Mesenchymal stem cell (in vitro differentiated cells and primary cell): ENCODE measurements at regions not wholly inside any gene's neighbourhood (a gene's known extent, or its start where the extent isn't known, plus 50 kb on each side); places are given as distances from the start of the nearest gene placed in this dataset.

Experiments used
- DNase-seq: peaks from one replicate; pipeline ENCODE4 v3.0.0-alpha.2; 2013
- H2AFZ ChIP-seq: one replicate; pipeline ENCODE4 v1.6.1; 2013; ENCODE audit warnings: low read depth, mild to moderate bottlenecking, control low read depth, inconsistent platforms, low read length, moderate library complexity
- H2AK5ac ChIP-seq: 2 replicates; pipeline ENCODE4 v1.6.1; 2013; ENCODE audit warnings: low read length, moderate library complexity, mild to moderate bottlenecking, inconsistent platforms; ENCODE audit not compliant: severe bottlenecking
- H2BK120ac ChIP-seq: one replicate; pipeline ENCODE4 v1.6.1; 2013; ENCODE audit warnings: low read depth, mild to moderate bottlenecking, inconsistent platforms, low read length, moderate library complexity
- H2BK12ac ChIP-seq, 2 experiments: one replicate each; pipeline ENCODE4 v1.6.1; 2013; ENCODE audit warnings: inconsistent platforms in 2 of 2, low read length in 2 of 2, mild to moderate bottlenecking in 2 of 2, moderate library complexity in 2 of 2, control low read depth in 1 of 2
- H2BK15ac ChIP-seq: one replicate; pipeline ENCODE4 v1.6.1; 2013; ENCODE audit warnings: mild to moderate bottlenecking, low read depth, inconsistent platforms; ENCODE audit not compliant: poor library complexity, severe bottlenecking
- H2BK5ac ChIP-seq: 2 replicates; pipeline ENCODE4 v1.6.1; 2013; ENCODE audit warnings: low read depth, mild to moderate bottlenecking, low read length, control low read depth, inconsistent platforms; ENCODE audit not compliant: poor library complexity, severe bottlenecking
- H3K14ac ChIP-seq, 2 experiments: one replicate each; pipeline ENCODE4 v1.6.1; 2013; ENCODE audit warnings: inconsistent platforms in 2 of 2, low read length in 2 of 2, control low read depth in 1 of 2, mild to moderate bottlenecking in 1 of 2, moderate library complexity in 1 of 2
- H3K18ac ChIP-seq, 2 experiments: one replicate each; pipeline ENCODE4 v1.6.1; 2013; ENCODE audit warnings: inconsistent platforms in 2 of 2, low read length in 2 of 2, control low read depth in 1 of 2, low read depth in 1 of 2, mild to moderate bottlenecking in 1 of 2
- H3K23ac ChIP-seq, 2 experiments: one replicate each; pipeline ENCODE4 v1.6.1; 2013; ENCODE audit warnings: inconsistent platforms in 2 of 2, low read length in 2 of 2, mild to moderate bottlenecking in 2 of 2, moderate library complexity in 2 of 2, control low read depth in 1 of 2
- H3K27ac ChIP-seq: 2 replicates; pipeline ENCODE4 v1.5.1; 2013; ENCODE audit warnings: mild to moderate bottlenecking, moderate library complexity, low read length, control low read depth, inconsistent platforms; ENCODE audit not compliant: poor library complexity, severe bottlenecking
- H3K27me3 ChIP-seq, 2 experiments: 2 replicates each; pipeline versions ENCODE4 v1.6.1 to v1.7.0; 2013; ENCODE audit warnings: low read length in 2 of 2, mild to moderate bottlenecking in 2 of 2, moderate library complexity in 2 of 2, control low read depth in 1 of 2, inconsistent platforms in 1 of 2; ENCODE audit not compliant: control insufficient read depth in 1 of 2, insufficient read depth in 1 of 2
- H3K36me3 ChIP-seq, 2 experiments: 2 replicates each; pipeline versions ENCODE4 v1.6.1 to v1.7.0; 2013; ENCODE audit warnings: low read length in 2 of 2, control low read depth in 1 of 2, inconsistent platforms in 1 of 2, low read depth in 1 of 2, mild to moderate bottlenecking in 1 of 2; ENCODE audit not compliant: insufficient read depth in 2 of 2, control insufficient read depth in 1 of 2
- H3K4ac ChIP-seq, 2 experiments: one replicate each; pipeline ENCODE4 v1.6.1; 2013; ENCODE audit warnings: inconsistent platforms in 2 of 2, low read length in 2 of 2, mild to moderate bottlenecking in 2 of 2, moderate library complexity in 2 of 2, control low read depth in 1 of 2, low read depth in 1 of 2
- H3K4me1 ChIP-seq: 2 replicates; pipeline ENCODE4 v1.6.1; 2013; ENCODE audit warnings: low read depth, low read length, control low read depth; ENCODE audit not compliant: control insufficient read depth, insufficient read depth
- H3K4me2 ChIP-seq: 2 replicates; pipeline ENCODE4 v1.6.1; 2013; ENCODE audit warnings: low read length, mild to moderate bottlenecking, inconsistent platforms; ENCODE audit not compliant: poor library complexity, severe bottlenecking
- H3K4me3 ChIP-seq, 2 experiments: 2 replicates each; pipeline versions ENCODE4 v1.5.1 to v1.7.0; 2013; ENCODE audit warnings: low read length in 2 of 2, mild to moderate bottlenecking in 2 of 2, control low read depth in 1 of 2, low read depth in 1 of 2; ENCODE audit not compliant: insufficient read depth in 1 of 2
- H3K79me1 ChIP-seq: replicated peaks from 2 replicates; pipeline ENCODE4 v1.6.1; 2013; ENCODE audit warnings: mild to moderate bottlenecking, control low read depth, low read length, inconsistent platforms; ENCODE audit not compliant: poor library complexity, severe bottlenecking
- H3K9ac ChIP-seq: 2 replicates; pipeline ENCODE4 v1.7.0; 2013; ENCODE audit warnings: mild to moderate bottlenecking, low read length, moderate library complexity
- H3K9me3 ChIP-seq: 2 replicates; pipeline ENCODE4 v1.7.0; 2013; ENCODE audit warnings: mild to moderate bottlenecking, low read length; ENCODE audit not compliant: control insufficient read depth
- H4K8ac ChIP-seq: one replicate; pipeline ENCODE4 v1.6.1; 2013; ENCODE audit warnings: inconsistent platforms, mild to moderate bottlenecking, low read length, moderate library complexity
- H4K91ac ChIP-seq: one replicate; pipeline ENCODE4 v1.6.1; 2013; ENCODE audit warnings: mild to moderate bottlenecking, low read length, inconsistent platforms
- WGBS: methylation state at CpG from one replicate; pipeline ENCODE4 v1.1.7; 2013; ENCODE audit warnings: mixed read lengths; 5-methylcytosine and 5-hydroxymethylcytosine counted together

- Histone ChIP-seq H3K36me3 (no peaks in the 10 kb centered on the region), H3K23ac (no peak overlapping the region), H3K4me1 (no peaks in the 10 kb centered on the region), H3K9ac (peak overlapping the region; percentile 81), H4K91ac (no peak overlapping the region), H3K18ac (no peak overlapping the region), H3K4me3 (peak overlapping the region in 1 of 2 experiments; percentile 63), H2AFZ (no peak overlapping the region), H3K14ac (no peak overlapping the region), H3K4ac (no peak overlapping the region), H2BK15ac (no peak overlapping the region), H3K27me3 (no peaks in the 10 kb centered on the region), H3K27ac (no peak overlapping the region), H3K4me2 (no peak overlapping the region), H2BK12ac (no peak overlapping the region), H2AK5ac (peak overlapping the region; percentile 35), H2BK5ac (no peak overlapping the region), H3K9me3 (no peaks in the 10 kb centered on the region), H4K8ac (no peak overlapping the region), H2BK120ac (no peak overlapping the region), H3K79me1 (peaks cover 7% of the 10 kb centered on the region)
- no peak for DNase-seq
- WGBS, result 82% methylated on average over 3 of the region's 5 CpGs
These were observed 601.1 kb downstream of the USP25 start for GRCh38 chr21:16330908-16331268.

DNA sequence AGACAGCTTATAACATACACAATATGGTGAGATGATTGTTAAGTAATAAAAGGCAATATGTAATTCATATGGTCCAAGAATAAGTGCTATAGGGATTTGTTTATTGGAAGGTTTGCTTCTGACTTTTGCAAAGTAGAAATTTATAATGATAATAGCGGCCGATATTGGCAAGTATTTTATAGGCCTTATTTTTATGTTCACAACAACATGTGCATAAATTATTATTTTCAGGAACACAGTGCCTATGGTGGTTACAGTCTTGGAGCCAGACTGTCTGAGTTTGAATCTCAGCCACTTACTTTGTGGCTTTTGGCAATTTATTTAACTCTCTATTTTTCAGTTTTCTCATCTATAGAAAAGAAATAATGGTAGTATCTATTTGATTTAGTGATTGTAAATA, 607.5 kb downstream of the USP25 start:
- WGBS, result no CpG with 5 or more reads among the region's 2 CpGs
- no peak overlapping the region for H3K4ac ChIP-seq

DNA sequence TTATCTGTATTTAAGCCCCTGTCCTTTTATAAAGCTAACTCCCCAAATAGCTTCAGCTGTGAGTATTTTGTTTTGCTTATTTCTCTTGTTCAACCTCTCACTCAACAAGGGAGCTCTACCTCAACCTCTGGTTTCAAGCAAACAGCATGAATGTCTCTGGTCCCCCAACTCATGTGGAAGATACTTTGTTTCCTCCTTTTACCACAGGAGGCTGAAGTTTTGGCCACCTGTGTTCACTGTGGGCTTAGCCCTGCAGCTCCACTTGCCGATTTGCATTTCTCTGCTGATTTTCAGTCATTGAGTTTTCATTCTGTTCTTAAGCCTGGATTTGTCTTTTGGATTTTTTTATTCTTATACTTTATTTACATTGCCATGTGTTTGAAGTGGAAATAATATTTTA, 613.1 kb downstream of the USP25 start:
- H2BK12ac ChIP-seq, result no peak overlapping the region
- no peak overlapping the region for H3K18ac ChIP-seq
- no peak overlapping the region for H3K4me2 ChIP-seq
- H3K79me1 ChIP-seq, result peaks cover 13% of the 10 kb centered on the region
- no peak overlapping the region for H2AK5ac ChIP-seq
- DNase-seq, result no peak
- H3K4me3 ChIP-seq, result no peak overlapping the region
- H2AFZ ChIP-seq, result no peak overlapping the region
- H3K27ac ChIP-seq, result no peak overlapping the region
- no peak overlapping the region for H2BK5ac ChIP-seq
- H3K36me3 ChIP-seq, result no peaks in the 10 kb centered on the region
- H3K4me1 ChIP-seq, result no peaks in the 10 kb centered on the region
- WGBS, result no CpG with 5 or more reads among the region's 1 CpG
- no peak overlapping the region for H2BK120ac ChIP-seq
- no peaks in the 10 kb centered on the region for H3K27me3 ChIP-seq
- H4K8ac ChIP-seq, result no peak overlapping the region
- H2BK15ac ChIP-seq, result no peak overlapping the region
- H3K9ac ChIP-seq, result no peak overlapping the region
- H3K23ac ChIP-seq, result no peak overlapping the region
- H3K9me3 ChIP-seq, result no peaks in the 10 kb centered on the region
- no peak overlapping the region for H3K14ac ChIP-seq
- no peak overlapping the region for H4K91ac ChIP-seq
- H3K4ac ChIP-seq, result no peak overlapping the region

More for the DNA sequence above, 607.5 kb downstream of the USP25 start:
- H3K23ac ChIP-seq, result no peak overlapping the region
- no peak overlapping the region for H2BK15ac ChIP-seq
- H3K27me3 ChIP-seq, result no peaks in the 10 kb centered on the region
- no peak overlapping the region for H3K27ac ChIP-seq
- no peak overlapping the region for H2BK12ac ChIP-seq
- no peak overlapping the region for H2AFZ ChIP-seq
- no peak overlapping the region for H3K4me3 ChIP-seq
- no peak for DNase-seq
- H2AK5ac ChIP-seq, result no peak overlapping the region
- H3K4me1 ChIP-seq, result no peaks in the 10 kb centered on the region
- peaks cover 14% of the 10 kb centered on the region for H3K79me1 ChIP-seq
- H3K9me3 ChIP-seq, result no peaks in the 10 kb centered on the region
- no peak overlapping the region for H2BK5ac ChIP-seq
- no peaks in the 10 kb centered on the region for H3K36me3 ChIP-seq
- no peak overlapping the region for H4K8ac ChIP-seq
- H4K91ac ChIP-seq, result no peak overlapping the region
- H2BK120ac ChIP-seq, result no peak overlapping the region
- H3K9ac ChIP-seq, result no peak overlapping the region
- no peak overlapping the region for H3K4me2 ChIP-seq
- no peak overlapping the region for H3K14ac ChIP-seq
- no peak overlapping the region for H3K18ac ChIP-seq

DNA sequence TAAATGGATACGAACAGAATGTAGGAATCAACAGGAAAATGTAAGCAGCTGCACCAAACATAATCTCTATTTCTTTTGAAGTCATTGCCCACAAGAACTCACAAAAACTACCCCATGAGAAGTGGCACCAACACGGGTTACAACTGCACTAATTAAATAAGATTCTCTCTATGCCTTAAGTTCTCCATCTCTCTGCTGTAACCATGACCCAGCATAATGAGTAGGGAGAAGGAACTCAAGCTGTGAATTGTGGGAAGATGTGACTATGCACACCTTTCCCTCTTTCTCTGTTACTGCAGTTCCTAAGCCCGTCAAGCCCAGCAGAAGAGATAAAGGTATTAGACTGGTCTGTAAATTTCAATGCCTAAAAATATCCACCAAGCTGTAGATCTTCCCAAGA, 614.0 kb downstream of the USP25 start:
- no peak overlapping the region for H3K4me2 ChIP-seq
- WGBS, result no CpG with 5 or more reads among the region's 3 CpGs
- no peak overlapping the region for H2BK5ac ChIP-seq
- H3K9me3 ChIP-seq, result no peaks in the 10 kb centered on the region
- no peak overlapping the region for H2AFZ ChIP-seq
- peaks cover 10% of the 10 kb centered on the region for H3K79me1 ChIP-seq
- no peak overlapping the region for H3K14ac ChIP-seq
- H3K27me3 ChIP-seq, result no peaks in the 10 kb centered on the region
- H2AK5ac ChIP-seq, result no peak overlapping the region
- H3K36me3 ChIP-seq, result no peaks in the 10 kb centered on the region
- H3K23ac ChIP-seq, result no peak overlapping the region
- H2BK120ac ChIP-seq, result no peak overlapping the region
- H3K4me3 ChIP-seq, result no peak overlapping the region
- H2BK15ac ChIP-seq, result no peak overlapping the region
- DNase-seq, result no peak
- H4K8ac ChIP-seq, result no peak overlapping the region
- H3K4ac ChIP-seq, result no peak overlapping the region
- H3K4me1 ChIP-seq, result no peaks in the 10 kb centered on the region
- no peak overlapping the region for H3K27ac ChIP-seq
- H3K18ac ChIP-seq, result no peak overlapping the region
- H2BK12ac ChIP-seq, result no peak overlapping the region
- no peak overlapping the region for H4K91ac ChIP-seq
- no peak overlapping the region for H3K9ac ChIP-seq
